Activated naive CD8-positive, alpha-beta T cell treated with anti-CD3 and anti-CD28 coated beads, Interleukin-2, amount 10 ng/mL, durations not matched to agents 7 days and 5 days (primary cell): ENCODE measurements at regions not wholly inside any gene's neighbourhood (a gene's known extent, or its start where the extent isn't known, plus 50 kb on each side); places are given as distances from the start of the nearest gene placed in this dataset.
"Not testable (repeated sequence)": the region's sequence is repeated elsewhere in the genome, so short reads cannot be mapped to it uniquely, and the experiment has no call there.

Source experiments
- ATAC-seq: fragments of 150-1000 bp; cut with Tn5 transposase; one replicate; pipeline ENCODE4 v1.10.0; 2021; ENCODE audit warnings: low read depth, moderate library complexity
- POLR2A ChIA-PET: fragments of 350-600 bp; sonication (Branson Sonifier 250); formaldehyde crosslinking; loops from one replicate; lab custom pipeline; 2021; ENCODE audit warnings: antibody characterized with exemption; lab: Charles Lee
- DNase-seq: peaks from one replicate; pipeline ENCODE4 v3.0.0; 2021
- H3K27ac Mint-ChIP-seq: one replicate; pipeline ENCODE4 v1.8.0; 2022; ENCODE audit warnings: mild to moderate bottlenecking, mixed read lengths
- H3K27me3 Mint-ChIP-seq: one replicate; pipeline ENCODE4 v1.8.0; 2022; ENCODE audit warnings: mild to moderate bottlenecking, moderate library complexity, mixed read lengths
- H3K36me3 Mint-ChIP-seq: one replicate; pipeline ENCODE4 v1.8.0; 2021; ENCODE audit warnings: mild to moderate bottlenecking, mixed read lengths
- H3K4me1 Mint-ChIP-seq: one replicate; pipeline ENCODE4 v1.8.0; 2021; ENCODE audit warnings: mixed read lengths
- H3K4me3 Mint-ChIP-seq: one replicate; pipeline ENCODE4 v1.8.0; 2022; ENCODE audit warnings: mild to moderate bottlenecking, moderate library complexity, mixed read lengths
- H3K9me3 Mint-ChIP-seq: one replicate; pipeline ENCODE4 v1.8.0; 2021; ENCODE audit warnings: mixed read lengths

GRCh38 chr2:182649316-182649715 is 66.7 kb upstream of the DNAJC10 start:
- Mint-ChIP-seq H3K4me1 (peaks cover 2% of the 10 kb centered on the region), H3K27ac (no peak overlapping the region), H3K4me3 (no peak overlapping the region), H3K36me3 (no peaks in the 10 kb centered on the region), H3K27me3 (no peaks in the 10 kb centered on the region), H3K9me3 (no peaks in the 10 kb centered on the region)
- ATAC-seq (no peak), DNase-seq (no peak)
- POLR2A ChIA-PET: no interaction called here

- Mint-ChIP-seq H3K27ac (no peak overlapping the region), H3K9me3 (no peaks in the 10 kb centered on the region), H3K36me3 (no peaks in the 10 kb centered on the region), H3K4me1 (peaks cover 2% of the 10 kb centered on the region), H3K4me3 (no peak overlapping the region), H3K27me3 (peaks cover 9% of the 10 kb centered on the region)
- POLR2A ChIA-PET: no interaction called here
- no peak for ATAC-seq
- DNase-seq: no peak
Measured at GRCh38 chr2:182650704-182651103, 65.4 kb upstream of the DNAJC10 start.

GRCh38 chr2:182652326-182652725 is 63.7 kb upstream of the DNAJC10 start:
- Mint-ChIP-seq H3K4me1 (peaks cover 2% of the 10 kb centered on the region), H3K36me3 (no peaks in the 10 kb centered on the region), H3K4me3 (no peak overlapping the region), H3K27ac (no peak overlapping the region), H3K9me3 (no peaks in the 10 kb centered on the region), H3K27me3 (peaks cover 9% of the 10 kb centered on the region)
- POLR2A ChIA-PET: no interaction called here
- ATAC-seq: peak; percentile 47
- no peak for DNase-seq

- no peak overlapping the region for H3K4me3 Mint-ChIP-seq
- peaks cover 12% of the 10 kb centered on the region for H3K27me3 Mint-ChIP-seq
- H3K36me3 Mint-ChIP-seq: no peaks in the 10 kb centered on the region
- ATAC-seq: no peak
- no peak for DNase-seq
- H3K9me3 Mint-ChIP-seq: no peaks in the 10 kb centered on the region
- no peak overlapping the region for H3K27ac Mint-ChIP-seq
- POLR2A ChIA-PET: no interaction called here
- no peaks in the 10 kb centered on the region for H3K4me1 Mint-ChIP-seq
Measured at GRCh38 chr2:182655750-182656149, 60.3 kb upstream of the DNAJC10 start.

- Mint-ChIP-seq H3K9me3 (no peaks in the 10 kb centered on the region), H3K27me3 (peaks cover 4% of the 10 kb centered on the region), H3K27ac (no peak overlapping the region), H3K4me1 (peaks cover 3% of the 10 kb centered on the region), H3K4me3 (no peak overlapping the region), H3K36me3 (no peaks in the 10 kb centered on the region)
- ATAC-seq: no peak
- DNase-seq: no peak
- POLR2A ChIA-PET: no interaction called here
Measured at GRCh38 chr2:182664212-182664611, 51.8 kb upstream of the DNAJC10 start.

- POLR2A ChIA-PET, H3K27me3 Mint-ChIP-seq, H3K27ac Mint-ChIP-seq, H3K9me3 Mint-ChIP-seq, H3K4me3 Mint-ChIP-seq, DNase-seq, H3K4me1 Mint-ChIP-seq, H3K36me3 Mint-ChIP-seq, ATAC-seq: not testable (repeated sequence)
Measured at GRCh38 chr2:182665500-182665899, 50.6 kb upstream of the DNAJC10 start.
